Suprapubic skin (tissue), 4 donors: ENCODE measurements at regions not wholly inside any gene's neighbourhood (a gene's known extent, or its start where the extent isn't known, plus 50 kb on each side); places are given as distances from the start of the nearest gene placed in this dataset.

Source experiments
- CTCF ChIP-seq, 2 donors: fragments of 200-600 bp in 1 of 2; fragments of 450-650 bp in 1 of 2; sonication (generic) in 1 of 2; IDR thresholded peaks; one replicate each; pipeline ENCODE4 v1.5.1; 2016 to 2019; ENCODE audit warnings: antibody characterized with exemption in 2 of 2, mild to moderate bottlenecking in 1 of 2, moderate library complexity in 1 of 2
- POLR2A ChIP-seq, 2 donors: fragments of 450-650 bp; IDR thresholded peaks; one replicate each; pipeline ENCODE4 v1.6.1; 2017; ENCODE audit warnings: antibody characterized with exemption in 2 of 2, mild to moderate bottlenecking in 2 of 2, moderate library complexity in 2 of 2
- POLR2AphosphoS5 ChIP-seq, 3 donors: sonication (generic); formaldehyde crosslinking; IDR thresholded peaks; one replicate each; pipeline ENCODE4 v1.6.1; 2017; ENCODE audit warnings: antibody characterized with exemption in 3 of 3

DNA sequence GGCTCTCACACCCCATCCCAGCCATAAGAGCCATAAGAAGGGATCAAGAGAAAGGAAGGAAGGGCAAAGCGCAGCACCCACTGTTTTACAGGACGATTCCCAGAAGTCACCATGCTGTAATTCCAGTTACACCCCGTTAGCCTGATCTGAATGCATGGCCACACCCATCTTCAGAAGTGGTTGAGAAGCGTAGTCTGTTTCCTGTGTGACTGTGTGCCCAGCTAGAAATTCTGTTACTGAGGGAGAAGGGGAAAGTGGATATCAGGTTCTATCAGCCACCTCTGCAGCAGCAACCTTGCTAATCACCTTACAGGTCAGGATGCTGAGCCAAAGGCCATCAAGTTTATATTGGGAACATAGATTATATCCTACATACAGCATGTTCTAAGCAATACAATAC is 260.0 kb downstream of the ABHD5 start:
- TF ChIP-seq POLR2A (IDR thresholded peaks at IDR 0.05) (no peak), POLR2AphosphoS5 (IDR thresholded peaks at IDR 0.05) (no peak), CTCF (IDR thresholded peaks at IDR 0.05) (no peak)
